ENCODE measurements at regions not wholly inside any gene's neighbourhood (a gene's known extent, or its start where the extent isn't known, plus 50 kb on each side); places are given as distances from the start of the nearest gene placed in this dataset.

GRCh38 chr1:164333387-164333786 lies 225.6 kb upstream of the PBX1 start:
- Mint-ChIP-seq H3K36me3 (ENCODE audit: unreplicated experiment) (no peaks in the 10 kb centered on the region), H3K9me3 (ENCODE audit: unreplicated experiment) (no peaks in the 10 kb centered on the region), H3K27ac (ENCODE audit: unreplicated experiment) (no peak overlapping the region), H3K4me3 (ENCODE audit: unreplicated experiment) (no peak overlapping the region), H3K27me3 (ENCODE audit: unreplicated experiment) (no peaks in the 10 kb centered on the region), H3K4me1 (ENCODE audit: low read depth, unreplicated experiment) (no peaks in the 10 kb centered on the region)
- TF ChIP-seq CTCF (IDR thresholded peaks at IDR 0.05; ENCODE audit: partially characterized antibody, unreplicated experiment): no peak
- no peak for DNase-seq

- Mint-ChIP-seq H3K36me3 (ENCODE audit: unreplicated experiment) (no peaks in the 10 kb centered on the region), H3K9me3 (ENCODE audit: unreplicated experiment) (no peaks in the 10 kb centered on the region), H3K4me1 (ENCODE audit: low read depth, unreplicated experiment) (no peaks in the 10 kb centered on the region), H3K27me3 (ENCODE audit: unreplicated experiment) (no peaks in the 10 kb centered on the region), H3K4me3 (ENCODE audit: unreplicated experiment) (no peak overlapping the region), H3K27ac (ENCODE audit: unreplicated experiment) (no peak overlapping the region)
- no peak for TF ChIP-seq CTCF (IDR thresholded peaks at IDR 0.05; ENCODE audit: partially characterized antibody, unreplicated experiment)
- no peak for DNase-seq
Observed at GRCh38 chr1:164337394-164337793, 221.6 kb upstream of the PBX1 start.

GRCh38 chr1:164337885-164338284 lies 221.1 kb upstream of the PBX1 start:
- no peaks in the 10 kb centered on the region for H3K36me3 Mint-ChIP-seq (ENCODE audit: unreplicated experiment)
- no peak for TF ChIP-seq CTCF (IDR thresholded peaks at IDR 0.05; ENCODE audit: partially characterized antibody, unreplicated experiment)
- no peak overlapping the region for H3K27ac Mint-ChIP-seq (ENCODE audit: unreplicated experiment)
- DNase-seq: no peak
- no peaks in the 10 kb centered on the region for H3K9me3 Mint-ChIP-seq (ENCODE audit: unreplicated experiment)
- no peaks in the 10 kb centered on the region for H3K27me3 Mint-ChIP-seq (ENCODE audit: unreplicated experiment)
- H3K4me1 Mint-ChIP-seq (ENCODE audit: low read depth, unreplicated experiment): no peaks in the 10 kb centered on the region
- H3K4me3 Mint-ChIP-seq (ENCODE audit: unreplicated experiment): no peak overlapping the region

- H3K27me3 Mint-ChIP-seq (ENCODE audit: unreplicated experiment): no peaks in the 10 kb centered on the region
- no peaks in the 10 kb centered on the region for H3K4me1 Mint-ChIP-seq (ENCODE audit: low read depth, unreplicated experiment)
- no peak overlapping the region for H3K4me3 Mint-ChIP-seq (ENCODE audit: unreplicated experiment)
- peaks cover 5% of the 10 kb centered on the region for H3K36me3 Mint-ChIP-seq (ENCODE audit: unreplicated experiment)
- TF ChIP-seq CTCF (IDR thresholded peaks at IDR 0.05; ENCODE audit: partially characterized antibody, unreplicated experiment): no peak
- H3K27ac Mint-ChIP-seq (ENCODE audit: unreplicated experiment): no peak overlapping the region
- H3K9me3 Mint-ChIP-seq (ENCODE audit: unreplicated experiment): no peaks in the 10 kb centered on the region
- no peak for DNase-seq
Observed at GRCh38 chr1:164343189-164343588, 215.8 kb upstream of the PBX1 start.

- DNase-seq: no peak
- Mint-ChIP-seq H3K4me1 (ENCODE audit: low read depth, unreplicated experiment) (no peaks in the 10 kb centered on the region), H3K36me3 (ENCODE audit: unreplicated experiment) (peaks cover 25% of the 10 kb centered on the region), H3K27me3 (ENCODE audit: unreplicated experiment) (no peaks in the 10 kb centered on the region), H3K4me3 (ENCODE audit: unreplicated experiment) (no peak overlapping the region), H3K27ac (ENCODE audit: unreplicated experiment) (no peak overlapping the region), H3K9me3 (ENCODE audit: unreplicated experiment) (peaks cover 8% of the 10 kb centered on the region)
- no peak for TF ChIP-seq CTCF (IDR thresholded peaks at IDR 0.05; ENCODE audit: partially characterized antibody, unreplicated experiment)
Observed at GRCh38 chr1:164347980-164348379, 211.0 kb upstream of the PBX1 start.
